HG02610 (cell line): ENCODE measurements at regions not wholly inside any gene's neighbourhood (a gene's known extent, or its start where the extent isn't known, plus 50 kb on each side); places are given as distances from the start of the nearest gene placed in this dataset.
"Not testable (repeated sequence)": the region's sequence is repeated elsewhere in the genome, so short reads cannot be mapped to it uniquely, and the experiment has no call there.

Experiments
- ATAC-seq: cut with Tn5 transposase; IDR thresholded peaks from one replicate; pipeline ENCODE4 v1.9.1; 2021; ENCODE audit warnings: mild to moderate bottlenecking, moderate library complexity; ENCODE audit not compliant: unreplicated experiment

DNA sequence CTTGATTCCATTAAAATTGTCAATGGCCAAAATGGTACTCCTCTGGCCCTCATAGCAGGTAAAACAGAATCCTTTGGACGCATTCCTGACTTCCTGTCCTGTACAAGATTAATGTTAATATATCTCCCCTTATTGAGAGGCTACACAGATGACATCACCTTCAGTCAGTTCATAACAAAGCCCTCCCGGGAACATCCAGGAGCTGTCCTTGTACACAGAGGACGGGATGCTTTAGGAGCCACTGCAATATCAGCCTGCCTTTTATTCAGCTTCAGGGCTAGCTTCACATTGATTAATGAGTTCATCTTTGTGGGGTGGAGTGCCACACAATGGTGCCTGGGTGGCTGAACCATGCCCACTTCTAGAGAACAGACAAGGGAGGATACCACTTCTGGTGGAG is 235.1 kb downstream of the NRIP1 start:
- no peak for ATAC-seq

DNA sequence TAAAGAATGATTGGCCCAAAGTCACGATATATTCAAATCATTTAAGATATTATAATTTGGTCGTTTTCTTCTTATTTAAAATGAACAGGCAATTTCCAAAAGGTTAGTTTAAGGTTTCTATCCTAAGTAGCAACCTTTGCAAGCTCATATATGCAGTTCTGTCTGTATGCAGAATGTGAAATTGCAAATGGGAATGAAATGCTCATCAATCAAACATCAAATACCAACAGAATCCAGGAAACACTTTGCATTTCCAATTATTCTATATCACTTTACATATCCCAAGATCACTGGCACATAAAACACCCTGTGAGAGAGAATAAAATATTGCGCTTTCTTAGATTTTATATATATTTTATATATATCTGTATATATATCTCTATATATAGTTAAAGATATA is 237.3 kb downstream of the NRIP1 start:
- no peak for ATAC-seq

GRCh38 chr21:14826630-14827029 is 238.2 kb downstream of the NRIP1 start:
- no peak for ATAC-seq

GRCh38 chr21:14825514-14825974 is 239.3 kb downstream of the NRIP1 start:
- ATAC-seq = peak; percentile 80

GRCh38 chr21:14824126-14824525 is 240.7 kb downstream of the NRIP1 start:
- ATAC-seq = no peak

- ATAC-seq = no peak
Measured at GRCh38 chr21:14817311-14817710, 247.5 kb downstream of the NRIP1 start.

- ATAC-seq = no peak
Measured at GRCh38 chr21:14814991-14815390, 249.8 kb downstream of the NRIP1 start.

GRCh38 chr21:14814282-14814681 is 250.5 kb downstream of the NRIP1 start:
- no peak for ATAC-seq

DNA sequence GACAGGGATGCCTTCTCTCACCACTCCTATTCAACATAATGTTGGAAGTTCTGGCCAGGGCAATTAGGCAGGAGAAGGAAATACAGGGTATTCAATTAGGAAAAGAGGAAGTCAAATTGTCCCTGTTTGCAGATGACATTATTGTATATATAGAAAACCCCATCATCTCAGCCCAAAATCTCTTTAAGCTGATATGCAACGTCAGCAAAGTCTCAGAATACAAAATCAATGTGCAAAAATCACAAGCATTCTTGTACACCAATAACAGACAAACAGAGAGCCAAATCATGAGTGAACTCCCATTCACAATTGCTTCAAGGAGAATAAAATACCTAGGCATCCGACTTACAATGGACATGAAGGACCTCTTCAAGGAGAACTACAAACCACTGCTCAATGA is 258.1 kb upstream of the SAMSN1 start:
- not testable (repeated sequence) for ATAC-seq

DNA sequence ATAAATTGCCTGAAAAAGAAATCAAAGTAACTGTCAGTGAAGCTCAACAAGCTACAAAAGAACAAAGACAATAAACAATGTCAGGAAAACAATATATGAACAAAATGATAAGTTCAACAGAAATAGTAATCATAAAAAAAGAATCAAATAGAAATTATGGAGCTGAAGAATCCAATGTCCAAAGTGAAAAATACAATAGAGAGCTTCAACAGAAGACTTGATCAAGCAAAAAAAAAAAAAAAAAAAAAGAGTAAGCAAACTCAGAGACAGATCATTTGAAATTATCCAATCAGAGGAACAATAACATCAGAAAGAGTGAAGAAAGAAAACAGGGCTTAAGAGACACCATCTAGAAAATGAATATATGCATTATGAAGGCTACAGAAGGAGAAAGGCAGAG is 251.4 kb upstream of the SAMSN1 start:
- no peak for ATAC-seq

GRCh38 chr21:14787312-14787711 is 241.2 kb upstream of the SAMSN1 start:
- no peak for ATAC-seq

GRCh38 chr21:14785679-14786078 is 239.6 kb upstream of the SAMSN1 start:
- ATAC-seq = no peak

- ATAC-seq = no peak
Measured at GRCh38 chr21:14773777-14774345, 227.7 kb upstream of the SAMSN1 start.

- no peak for ATAC-seq
Measured at GRCh38 chr21:14771593-14771992, 225.5 kb upstream of the SAMSN1 start.

GRCh38 chr21:14768042-14768441 is 221.9 kb upstream of the SAMSN1 start:
- ATAC-seq = no peak

DNA sequence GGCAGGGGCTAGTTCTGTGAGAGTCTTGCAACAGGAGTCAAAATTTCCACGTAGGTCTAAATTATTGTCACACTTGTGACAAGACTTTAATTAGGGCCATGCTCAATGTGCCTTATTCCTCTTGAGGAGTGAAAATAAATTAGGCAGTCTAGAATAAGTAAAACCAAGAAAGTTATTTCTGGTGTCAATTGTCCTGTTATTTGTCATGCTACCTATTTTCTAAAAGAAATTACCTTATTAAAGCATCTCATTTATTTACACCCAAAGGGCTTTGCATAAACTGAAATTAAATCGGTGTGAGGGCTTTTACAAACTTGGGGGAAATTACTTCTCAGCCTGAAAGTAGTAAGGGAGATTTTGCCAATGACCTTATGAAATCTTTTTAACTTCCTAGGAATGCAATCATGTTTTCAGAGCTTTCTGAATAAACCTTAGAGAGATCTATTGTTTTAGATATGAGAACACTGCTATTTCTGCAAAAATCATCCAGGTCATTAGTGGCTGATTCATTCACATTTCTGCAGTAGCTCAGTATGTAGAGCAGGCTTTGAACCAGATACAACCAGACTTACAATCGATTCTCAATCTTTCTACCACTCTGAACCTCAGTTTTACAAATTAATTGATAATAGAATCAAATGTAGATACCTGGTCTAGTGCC is 221.2 kb upstream of the SAMSN1 start:
- ATAC-seq = no peak

- no peak for ATAC-seq
Measured at GRCh38 chr21:14766241-14766640, 220.1 kb upstream of the SAMSN1 start.

DNA sequence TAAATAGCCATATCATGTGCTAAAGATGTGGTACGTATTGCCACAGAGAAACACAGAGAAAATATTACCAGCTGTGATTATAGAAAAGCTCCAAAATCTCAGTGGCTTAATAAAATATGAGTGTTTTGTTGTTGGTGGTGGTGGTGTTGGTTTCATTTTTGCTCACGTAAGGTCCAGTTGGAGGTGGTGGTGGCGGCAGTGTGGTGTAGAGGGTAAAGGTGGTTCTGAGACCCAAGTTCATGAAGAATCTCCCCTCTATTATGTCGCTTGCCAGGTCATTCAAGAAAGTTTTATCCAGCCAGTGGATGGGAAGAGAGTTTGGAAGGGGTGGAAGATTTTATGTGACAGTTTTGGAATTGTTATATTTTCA is 217.6 kb upstream of the SAMSN1 start:
- peak; percentile 16 for ATAC-seq

DNA sequence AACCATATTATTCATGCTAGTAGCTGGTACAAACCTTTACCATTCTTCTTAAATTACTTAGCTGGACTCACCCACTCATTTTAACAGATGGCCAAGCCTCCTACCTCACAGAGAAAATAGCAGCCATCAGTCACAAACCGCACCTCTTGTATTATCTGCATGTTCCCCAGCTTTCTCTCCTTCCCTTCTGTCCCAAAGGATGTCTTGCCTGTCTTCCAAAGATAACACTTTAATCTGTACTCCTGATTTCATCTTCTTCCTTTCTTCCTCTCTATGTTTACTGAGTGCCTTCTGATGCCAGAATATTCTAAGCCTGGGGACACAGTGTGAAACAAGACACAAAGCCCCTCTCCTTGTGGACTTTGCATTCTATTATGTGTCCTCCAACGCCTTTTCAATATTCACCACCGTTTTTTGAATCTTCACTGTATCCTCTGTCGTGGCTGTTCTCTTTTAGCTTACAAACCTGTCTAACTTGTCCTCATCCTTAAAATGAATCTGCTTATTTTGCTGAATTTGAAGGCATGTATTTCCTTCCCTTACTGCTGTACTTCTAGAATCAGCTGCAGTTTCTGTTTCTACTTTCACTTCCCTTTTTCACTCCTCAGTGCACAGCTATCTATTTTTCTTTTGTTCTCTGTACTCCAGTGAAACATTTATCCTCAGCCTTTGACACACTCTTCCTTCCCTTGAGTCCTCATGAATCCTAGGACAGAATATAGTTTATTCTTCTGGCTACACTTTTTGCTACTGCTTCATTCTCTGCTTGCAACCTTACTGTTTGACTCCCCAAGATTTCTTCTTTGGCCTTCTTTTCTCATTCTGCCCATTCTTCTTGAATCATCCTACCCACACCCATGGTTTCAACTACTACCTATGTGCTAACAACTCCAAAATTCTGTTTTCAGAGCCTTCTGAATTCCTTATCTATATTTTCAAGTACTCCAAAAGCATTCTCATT is 216.9 kb upstream of the SAMSN1 start:
- ATAC-seq = peak; percentile 96

DNA sequence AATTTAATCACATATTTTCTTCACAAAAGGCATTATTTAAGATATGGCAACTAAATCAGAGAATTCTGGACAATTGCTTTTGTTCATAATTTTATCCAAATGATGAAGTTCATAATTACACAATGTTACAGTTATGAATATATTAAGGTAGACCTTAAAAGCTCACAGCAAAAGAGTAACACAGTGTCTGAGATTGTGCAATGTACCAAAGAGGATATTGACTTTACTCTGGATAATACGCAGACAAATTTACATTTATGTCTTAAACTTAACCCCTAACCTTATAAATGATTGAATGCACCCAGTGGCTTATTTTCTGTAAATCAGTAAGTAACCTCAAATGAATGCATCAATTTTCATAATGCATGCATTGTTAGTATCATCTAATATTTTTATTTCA is 216.2 kb upstream of the SAMSN1 start:
- no peak for ATAC-seq

GRCh38 chr21:14759285-14759684 is 213.2 kb upstream of the SAMSN1 start:
- ATAC-seq = no peak

DNA sequence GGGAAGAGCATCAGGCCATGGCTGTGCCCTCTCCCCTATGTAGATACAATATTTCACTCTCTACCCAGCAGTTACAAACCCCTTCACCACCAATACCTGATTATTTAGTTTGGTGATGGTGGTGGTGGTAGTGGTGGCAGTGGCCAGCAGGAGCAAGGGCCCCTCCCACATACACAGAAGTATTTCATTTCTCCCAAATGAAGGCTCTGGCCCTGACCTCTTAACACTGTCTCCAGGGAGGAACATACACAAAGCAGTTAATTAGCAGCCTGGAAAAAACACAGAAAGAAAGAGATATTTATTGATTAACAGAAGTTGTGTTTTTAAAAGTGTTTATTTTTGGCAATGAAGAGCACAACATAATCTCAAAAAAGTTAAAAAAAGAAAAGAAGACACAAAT is 212.7 kb upstream of the SAMSN1 start:
- ATAC-seq = no peak
